ENCODE measurements at regions not wholly inside any gene's neighbourhood (a gene's known extent, or its start where the extent isn't known, plus 50 kb on each side); places are given as distances from the start of the nearest gene placed in this dataset.
"Not testable (repeated sequence)": the region's sequence is repeated elsewhere in the genome, so short reads cannot be mapped to it uniquely, and the experiment has no call there.

GRCh38 chr3:153640689-153641665, 479.0 kb downstream of the RAP2B start:
- H3K9me3 Mint-ChIP-seq (ENCODE audit: low read depth, unreplicated experiment): peaks cover 5% of the 10 kb centered on the region
- H3K36me3 Mint-ChIP-seq (ENCODE audit: insufficient read depth, unreplicated experiment): no peaks in the 10 kb centered on the region
- peak; percentile 40 for DNase-seq
- TF ChIP-seq CTCF (IDR thresholded peaks at IDR 0.05; ENCODE audit: unreplicated experiment): no peak
- CTCF ChIA-PET: interaction anchor here (0.6 to 1.3 kb wide), 4 partner anchors 10 to 988 kb away, joined by 3 to 4 read pairs (median 3); no protein-coding TSS in a partner anchor
- no peak overlapping the region for H3K27ac Mint-ChIP-seq (ENCODE audit: unreplicated experiment)
- H3K4me1 Mint-ChIP-seq (ENCODE audit: low read depth, unreplicated experiment): peaks cover 10% of the 10 kb centered on the region
- H3K4me3 Mint-ChIP-seq (ENCODE audit: low read depth, unreplicated experiment): no peak overlapping the region
- intact Hi-C loops (cut with micrococcal nuclease; ENCODE audit: unreplicated experiment): no loop called here
- H3K27me3 Mint-ChIP-seq (ENCODE audit: unreplicated experiment): no peaks in the 10 kb centered on the region
- BruUV-seq (replicated peaks): no TSS peak

DNA sequence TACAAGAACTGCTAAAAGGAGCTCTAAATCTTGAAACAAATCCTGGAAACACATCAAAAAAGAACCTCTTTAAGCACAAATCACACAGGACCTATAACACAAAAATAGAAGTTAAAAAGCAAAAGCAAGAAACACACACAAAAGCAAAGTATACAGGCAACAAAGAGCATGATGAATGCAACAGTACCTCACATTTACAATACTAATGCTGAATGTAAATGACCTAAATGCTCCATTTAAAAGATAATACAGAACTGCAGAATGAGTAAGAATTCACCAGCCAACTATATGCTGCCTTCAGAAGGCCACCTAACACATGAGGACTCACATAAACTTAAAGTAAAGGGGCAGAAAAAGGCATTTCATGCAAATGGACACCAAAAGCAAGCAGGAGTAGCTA, 478.6 kb upstream of the ARHGEF26 start:
- intact Hi-C loops (cut with micrococcal nuclease; ENCODE audit: unreplicated experiment); H3K27me3 Mint-ChIP-seq (ENCODE audit: unreplicated experiment); H3K27ac Mint-ChIP-seq (ENCODE audit: unreplicated experiment); DNase-seq; H3K9me3 Mint-ChIP-seq (ENCODE audit: low read depth, unreplicated experiment); H3K4me3 Mint-ChIP-seq (ENCODE audit: low read depth, unreplicated experiment); H3K4me1 Mint-ChIP-seq (ENCODE audit: low read depth, unreplicated experiment); BruUV-seq (replicated peaks); H3K36me3 Mint-ChIP-seq (ENCODE audit: insufficient read depth, unreplicated experiment): not testable (repeated sequence)
- CTCF ChIA-PET: interaction anchor here (0.5 kb wide), 1 partner anchor 127 kb away, joined by 8 read pairs; no protein-coding TSS in a partner anchor

DNA sequence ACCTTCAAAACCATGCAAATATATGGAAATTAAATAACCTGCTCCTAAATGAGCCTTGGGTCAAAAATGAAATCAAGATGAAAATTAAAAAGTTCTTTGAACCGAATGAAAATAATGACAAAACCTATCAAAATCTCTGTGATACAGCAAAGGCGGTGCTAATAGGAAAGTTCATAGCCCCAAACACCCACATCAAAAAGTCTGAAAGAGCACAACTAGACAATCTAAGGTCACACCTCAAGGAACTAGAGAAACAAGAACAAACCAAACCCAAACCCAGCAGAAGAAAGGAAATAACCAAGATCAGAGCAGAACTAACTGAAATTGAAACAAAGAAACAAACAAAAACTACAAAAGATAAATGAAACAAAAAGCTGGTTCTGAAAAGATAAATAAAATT, 477.7 kb upstream of the ARHGEF26 start:
- H3K4me1 Mint-ChIP-seq (ENCODE audit: low read depth, unreplicated experiment); H3K4me3 Mint-ChIP-seq (ENCODE audit: low read depth, unreplicated experiment); CTCF ChIA-PET; DNase-seq; BruUV-seq (replicated peaks); H3K36me3 Mint-ChIP-seq (ENCODE audit: insufficient read depth, unreplicated experiment); H3K9me3 Mint-ChIP-seq (ENCODE audit: low read depth, unreplicated experiment); intact Hi-C loops (cut with micrococcal nuclease; ENCODE audit: unreplicated experiment); H3K27ac Mint-ChIP-seq (ENCODE audit: unreplicated experiment); H3K27me3 Mint-ChIP-seq (ENCODE audit: unreplicated experiment): not testable (repeated sequence)

GRCh38 chr3:153649286-153649839, 471.8 kb upstream of the ARHGEF26 start:
- no peaks in the 10 kb centered on the region for H3K27me3 Mint-ChIP-seq (ENCODE audit: unreplicated experiment)
- intact Hi-C loops (cut with micrococcal nuclease; ENCODE audit: unreplicated experiment): no loop called here
- H3K4me3 Mint-ChIP-seq (ENCODE audit: low read depth, unreplicated experiment): no peak overlapping the region
- no TSS peak for BruUV-seq (replicated peaks)
- no peaks in the 10 kb centered on the region for H3K9me3 Mint-ChIP-seq (ENCODE audit: low read depth, unreplicated experiment)
- TF ChIP-seq CTCF (IDR thresholded peaks at IDR 0.05; ENCODE audit: unreplicated experiment): no peak
- H3K4me1 Mint-ChIP-seq (ENCODE audit: low read depth, unreplicated experiment): no peaks in the 10 kb centered on the region
- DNase-seq: no peak
- CTCF ChIA-PET: no interaction called here
- no peak overlapping the region for H3K27ac Mint-ChIP-seq (ENCODE audit: unreplicated experiment)
- H3K36me3 Mint-ChIP-seq (ENCODE audit: insufficient read depth, unreplicated experiment): no peaks in the 10 kb centered on the region

DNA sequence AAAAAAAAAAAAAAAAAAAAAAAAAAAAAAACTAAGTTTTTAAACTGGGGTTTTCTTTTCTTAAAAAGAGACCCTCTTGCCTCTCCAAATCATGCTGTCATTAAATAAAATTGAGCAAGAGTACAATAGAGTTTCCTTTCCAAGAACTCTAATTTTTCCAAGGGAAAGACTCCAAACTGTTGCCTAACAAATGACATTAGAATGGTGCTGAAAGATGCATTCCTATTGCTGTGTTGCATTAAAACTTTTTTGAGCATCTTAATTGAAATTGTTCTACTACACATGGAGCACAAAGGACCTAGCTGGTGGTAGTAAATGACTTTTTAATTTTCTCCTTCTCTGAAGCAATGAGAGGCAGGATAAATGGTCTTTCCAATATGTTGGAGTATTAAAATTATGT, 469.1 kb upstream of the ARHGEF26 start:
- intact Hi-C loops (cut with micrococcal nuclease; ENCODE audit: unreplicated experiment): no loop called here

More for the DNA sequence above, 469.1 kb upstream of the ARHGEF26 start:
- no peak for DNase-seq
- BruUV-seq (replicated peaks): no TSS peak
- peaks cover 5% of the 10 kb centered on the region for H3K9me3 Mint-ChIP-seq (ENCODE audit: low read depth, unreplicated experiment)
- TF ChIP-seq CTCF (IDR thresholded peaks at IDR 0.05; ENCODE audit: unreplicated experiment): no peak
- no peaks in the 10 kb centered on the region for H3K4me1 Mint-ChIP-seq (ENCODE audit: low read depth, unreplicated experiment)
- no peak overlapping the region for H3K27ac Mint-ChIP-seq (ENCODE audit: unreplicated experiment)
- no peaks in the 10 kb centered on the region for H3K36me3 Mint-ChIP-seq (ENCODE audit: insufficient read depth, unreplicated experiment)
- no peak overlapping the region for H3K4me3 Mint-ChIP-seq (ENCODE audit: low read depth, unreplicated experiment)
- H3K27me3 Mint-ChIP-seq (ENCODE audit: unreplicated experiment): no peaks in the 10 kb centered on the region
- CTCF ChIA-PET: no interaction called here
